ENCODE measurements at regions not wholly inside any gene's neighbourhood (a gene's known extent, or its start where the extent isn't known, plus 50 kb on each side); places are given as distances from the start of the nearest gene placed in this dataset.

DNA sequence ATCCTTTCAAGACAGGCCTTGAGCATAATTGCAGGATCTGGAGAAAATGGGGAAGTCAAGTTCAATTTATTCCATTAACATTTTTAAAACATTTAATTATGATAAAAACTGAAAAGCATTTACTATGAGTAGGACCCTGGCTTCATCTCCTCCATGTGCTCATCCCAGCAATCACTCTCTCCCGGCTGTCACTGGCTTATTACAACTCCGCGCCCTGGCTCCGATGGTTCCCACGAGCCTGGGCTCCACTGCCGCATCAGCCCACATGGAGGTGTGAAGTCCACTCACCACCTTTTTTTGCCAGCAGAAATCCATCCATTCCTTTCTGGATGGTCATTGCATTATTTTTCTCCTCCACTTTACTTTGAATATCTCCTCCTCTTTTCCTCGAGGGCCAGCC is 194.4 kb downstream of the EMP1 start:
- TF ChIP-seq, protein P1, sequence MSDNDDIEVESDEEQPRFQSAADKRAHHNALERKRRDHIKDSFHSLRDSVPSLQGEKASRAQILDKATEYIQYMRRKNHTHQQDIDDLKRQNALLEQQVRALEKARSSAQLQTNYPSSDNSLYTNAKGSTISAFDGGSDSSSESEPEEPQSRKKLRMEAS (IDR thresholded peaks at IDR 0.05), result no peak
- TF ChIP-seq EZH2phosphoT487 (IDR thresholded peaks at IDR 0.05; ENCODE audit: borderline replicate concordance) (no peak), YY1 (IDR thresholded peaks at IDR 0.05; ENCODE audit: extremely low read depth, insufficient replicate concordance, low read depth, low read length) (no peak), SP1 (IDR thresholded peaks at IDR 0.05; ENCODE audit: low read depth) (no peak), EGR1 (IDR thresholded peaks at IDR 0.05; ENCODE audit: low read depth) (no peak), CEBPB (IDR thresholded peaks at IDR 0.05; ENCODE audit: low read depth) (no peak), CBX3 (IDR thresholded peaks at IDR 0.05; ENCODE audit: low read depth) (no peak), TCF7L2 (IDR thresholded peaks at IDR 0.05; ENCODE audit: borderline replicate concordance, extremely low read depth, insufficient read depth, insufficient read length) (no peak), ZFX (IDR thresholded peaks at IDR 0.05) (no peak), SRF (IDR thresholded peaks at IDR 0.05; ENCODE audit: low read depth) (no peak), POLR2A (IDR thresholded peaks at IDR 0.05; ENCODE audit: borderline replicate concordance, extremely low read depth, insufficient read depth, insufficient read length) (no peak), ELF1 (IDR thresholded peaks at IDR 0.05; ENCODE audit: borderline replicate concordance, low read depth) (no peak), POLR2AphosphoS5 (IDR thresholded peaks at IDR 0.05; ENCODE audit: low read depth, low read length) (no peak), EZH2 (IDR thresholded peaks at IDR 0.05) (no peak), ZNF274 (IDR thresholded peaks at IDR 0.05; ENCODE audit: low read depth, low read length) (no peak), JUND (IDR thresholded peaks at IDR 0.05) (no peak), SIN3A (IDR thresholded peaks at IDR 0.05; ENCODE audit: low read depth) (no peak)
- TF ChIP-seq, protein P2, sequence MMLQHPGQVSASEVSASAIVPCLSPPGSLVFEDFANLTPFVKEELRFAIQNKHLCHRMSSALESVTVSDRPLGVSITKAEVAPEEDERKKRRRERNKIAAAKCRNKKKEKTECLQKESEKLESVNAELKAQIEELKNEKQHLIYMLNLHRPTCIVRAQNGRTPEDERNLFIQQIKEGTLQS (IDR thresholded peaks at IDR 0.05), result no peak
- TF ChIP-seq, protein P3, sequence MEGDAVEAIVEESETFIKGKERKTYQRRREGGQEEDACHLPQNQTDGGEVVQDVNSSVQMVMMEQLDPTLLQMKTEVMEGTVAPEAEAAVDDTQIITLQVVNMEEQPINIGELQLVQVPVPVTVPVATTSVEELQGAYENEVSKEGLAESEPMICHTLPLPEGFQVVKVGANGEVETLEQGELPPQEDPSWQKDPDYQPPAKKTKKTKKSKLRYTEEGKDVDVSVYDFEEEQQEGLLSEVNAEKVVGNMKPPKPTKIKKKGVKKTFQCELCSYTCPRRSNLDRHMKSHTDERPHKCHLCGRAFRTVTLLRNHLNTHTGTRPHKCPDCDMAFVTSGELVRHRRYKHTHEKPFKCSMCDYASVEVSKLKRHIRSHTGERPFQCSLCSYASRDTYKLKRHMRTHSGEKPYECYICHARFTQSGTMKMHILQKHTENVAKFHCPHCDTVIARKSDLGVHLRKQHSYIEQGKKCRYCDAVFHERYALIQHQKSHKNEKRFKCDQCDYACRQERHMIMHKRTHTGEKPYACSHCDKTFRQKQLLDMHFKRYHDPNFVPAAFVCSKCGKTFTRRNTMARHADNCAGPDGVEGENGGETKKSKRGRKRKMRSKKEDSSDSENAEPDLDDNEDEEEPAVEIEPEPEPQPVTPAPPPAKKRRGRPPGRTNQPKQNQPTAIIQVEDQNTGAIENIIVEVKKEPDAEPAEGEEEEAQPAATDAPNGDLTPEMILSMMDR (IDR thresholded peaks at IDR 0.05 in 2 of 3, conservative IDR thresholded peaks at IDR 0.05 in 1 of 3; ENCODE audit: borderline replicate concordance in 1 of 3, insufficient read depth in 1 of 3, low read depth in 2 of 3, low read length in 2 of 3), result no peak
- TF ChIP-seq, protein P4, sequence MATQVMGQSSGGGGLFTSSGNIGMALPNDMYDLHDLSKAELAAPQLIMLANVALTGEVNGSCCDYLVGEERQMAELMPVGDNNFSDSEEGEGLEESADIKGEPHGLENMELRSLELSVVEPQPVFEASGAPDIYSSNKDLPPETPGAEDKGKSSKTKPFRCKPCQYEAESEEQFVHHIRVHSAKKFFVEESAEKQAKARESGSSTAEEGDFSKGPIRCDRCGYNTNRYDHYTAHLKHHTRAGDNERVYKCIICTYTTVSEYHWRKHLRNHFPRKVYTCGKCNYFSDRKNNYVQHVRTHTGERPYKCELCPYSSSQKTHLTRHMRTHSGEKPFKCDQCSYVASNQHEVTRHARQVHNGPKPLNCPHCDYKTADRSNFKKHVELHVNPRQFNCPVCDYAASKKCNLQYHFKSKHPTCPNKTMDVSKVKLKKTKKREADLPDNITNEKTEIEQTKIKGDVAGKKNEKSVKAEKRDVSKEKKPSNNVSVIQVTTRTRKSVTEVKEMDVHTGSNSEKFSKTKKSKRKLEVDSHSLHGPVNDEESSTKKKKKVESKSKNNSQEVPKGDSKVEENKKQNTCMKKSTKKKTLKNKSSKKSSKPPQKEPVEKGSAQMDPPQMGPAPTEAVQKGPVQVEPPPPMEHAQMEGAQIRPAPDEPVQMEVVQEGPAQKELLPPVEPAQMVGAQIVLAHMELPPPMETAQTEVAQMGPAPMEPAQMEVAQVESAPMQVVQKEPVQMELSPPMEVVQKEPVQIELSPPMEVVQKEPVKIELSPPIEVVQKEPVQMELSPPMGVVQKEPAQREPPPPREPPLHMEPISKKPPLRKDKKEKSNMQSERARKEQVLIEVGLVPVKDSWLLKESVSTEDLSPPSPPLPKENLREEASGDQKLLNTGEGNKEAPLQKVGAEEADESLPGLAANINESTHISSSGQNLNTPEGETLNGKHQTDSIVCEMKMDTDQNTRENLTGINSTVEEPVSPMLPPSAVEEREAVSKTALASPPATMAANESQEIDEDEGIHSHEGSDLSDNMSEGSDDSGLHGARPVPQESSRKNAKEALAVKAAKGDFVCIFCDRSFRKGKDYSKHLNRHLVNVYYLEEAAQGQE (IDR thresholded peaks at IDR 0.05; ENCODE audit: low read depth), result no peak
- Histone ChIP-seq H3K4me2 (ENCODE audit: low read length) (no peak overlapping the region; the same call in 1 of the 2 replicates), H3K4me1 (ENCODE audit: control insufficient read depth in 1 of 2, insufficient read depth in 2 of 2, low read length in 2 of 2) (peaks cover 14 to 16% of the 10 kb centered on the region in 2 experiments; a peak in 3 of 4 replicates), H2AFZ (ENCODE audit: low read depth, low read length, poor library complexity, severe bottlenecking) (no peak overlapping the region), H3K27ac (ENCODE audit: low read depth, low read length) (0 out of 2 replicates have a peak overlapping the region, but pooled peaks have one; percentile 24), H3K9me2 (ENCODE audit: insufficient read depth) (no peaks in the 10 kb centered on the region), H4K20me1 (ENCODE audit: insufficient read depth) (no peaks in the 10 kb centered on the region), H3K27me3 (ENCODE audit: insufficient read depth, low read length) (no peaks in the 10 kb centered on the region), H3K79me2 (ENCODE audit: insufficient read depth, low read length) (no peaks in the 10 kb centered on the region), H3K9me3 (ENCODE audit: control insufficient read depth in 1 of 2, insufficient read depth in 1 of 2, low read depth in 1 of 2, low read length in 2 of 2) (no peaks in the 10 kb centered on the region), H3K4me3 (replicated peaks in 1 of 2; ENCODE audit: low read depth in 1 of 2, low read length in 2 of 2) (no peak overlapping the region), H3K36me3 (ENCODE audit: control insufficient read depth in 1 of 2, insufficient read depth in 2 of 2, low read length in 2 of 2) (no peaks in the 10 kb centered on the region), H3K9ac (ENCODE audit: low read length) (no peak overlapping the region)
- POLR2A ChIA-PET, result no interaction called here
- ATAC-seq (no peak), DNase-seq (ENCODE audit: low read depth, low spot score) (no peak)
- RAD21 ChIA-PET (ENCODE audit: low non-redundant PET in 1 of 2, low total read pairs in 2 of 2, uncharacterized antibody in 2 of 2, unreplicated experiment in 2 of 2), result no interaction called here
- CTCF ChIA-PET, result no interaction called here
- no TSS peak for BruUV-seq (replicated peaks)
- intact Hi-C loops (cut with micrococcal nuclease), result no loop called here

All from HCT116 (cell line).